ENCODE measurements at regions not wholly inside any gene's neighbourhood (a gene's known extent, or its start where the extent isn't known, plus 50 kb on each side); places are given as distances from the start of the nearest gene placed in this dataset.

DNA sequence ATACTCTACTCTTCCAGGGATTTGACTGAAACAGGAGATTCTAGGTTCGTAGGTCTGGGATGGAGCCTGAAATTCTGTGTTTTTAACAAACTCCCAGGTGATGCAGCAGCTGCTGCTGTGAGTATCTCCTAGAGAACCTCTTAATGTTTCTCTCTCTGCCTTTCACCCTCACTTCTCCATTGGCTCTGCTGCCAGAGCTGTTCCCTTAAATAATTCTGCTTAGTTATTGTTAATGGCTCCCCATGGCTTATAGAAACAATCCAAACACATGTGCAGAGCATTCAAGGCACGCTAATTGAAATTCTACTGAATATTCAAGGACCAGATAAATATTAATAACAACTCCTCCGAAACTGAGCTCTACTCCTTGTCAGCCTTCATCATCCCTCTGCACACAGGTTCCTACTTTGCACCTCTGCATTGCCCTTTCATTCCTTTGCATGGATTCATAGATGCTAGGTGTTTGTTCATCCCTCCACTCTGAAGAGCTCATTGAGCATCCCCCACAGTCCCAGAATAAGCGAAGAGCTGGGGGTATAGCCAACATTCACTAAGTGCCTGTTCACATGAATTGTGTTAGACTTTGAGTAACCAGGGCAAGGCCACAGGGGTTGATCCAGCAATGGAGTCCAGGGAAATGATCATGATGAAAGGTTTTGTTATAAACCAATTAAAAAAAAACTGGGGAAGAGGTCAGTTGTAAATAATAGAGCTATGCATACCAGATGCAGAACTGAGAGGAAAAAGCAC is 488.4 kb upstream of the JAG1 start:
- TF ChIP-seq, protein P1, sequence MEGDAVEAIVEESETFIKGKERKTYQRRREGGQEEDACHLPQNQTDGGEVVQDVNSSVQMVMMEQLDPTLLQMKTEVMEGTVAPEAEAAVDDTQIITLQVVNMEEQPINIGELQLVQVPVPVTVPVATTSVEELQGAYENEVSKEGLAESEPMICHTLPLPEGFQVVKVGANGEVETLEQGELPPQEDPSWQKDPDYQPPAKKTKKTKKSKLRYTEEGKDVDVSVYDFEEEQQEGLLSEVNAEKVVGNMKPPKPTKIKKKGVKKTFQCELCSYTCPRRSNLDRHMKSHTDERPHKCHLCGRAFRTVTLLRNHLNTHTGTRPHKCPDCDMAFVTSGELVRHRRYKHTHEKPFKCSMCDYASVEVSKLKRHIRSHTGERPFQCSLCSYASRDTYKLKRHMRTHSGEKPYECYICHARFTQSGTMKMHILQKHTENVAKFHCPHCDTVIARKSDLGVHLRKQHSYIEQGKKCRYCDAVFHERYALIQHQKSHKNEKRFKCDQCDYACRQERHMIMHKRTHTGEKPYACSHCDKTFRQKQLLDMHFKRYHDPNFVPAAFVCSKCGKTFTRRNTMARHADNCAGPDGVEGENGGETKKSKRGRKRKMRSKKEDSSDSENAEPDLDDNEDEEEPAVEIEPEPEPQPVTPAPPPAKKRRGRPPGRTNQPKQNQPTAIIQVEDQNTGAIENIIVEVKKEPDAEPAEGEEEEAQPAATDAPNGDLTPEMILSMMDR (conservative IDR thresholded peaks at IDR 0.05; ENCODE audit: low read depth in 2 of 2), result no peak
- TF ChIP-seq EZH2phosphoT487 (IDR thresholded peaks at IDR 0.05; ENCODE audit: unreplicated experiment), result no peak

All from GM23338 (cell line).